NOMO-1 treated with DMSO at 0.1 percent for 48 hours (cell line): ENCODE measurements at regions not wholly inside any gene's neighbourhood (a gene's known extent, or its start where the extent isn't known, plus 50 kb on each side); places are given as distances from the start of the nearest gene placed in this dataset.

ENCODE experiments used
- DNase-seq: peaks from one replicate; lab custom pipeline; 2025; ENCODE audit not compliant: unreplicated experiment; lab: John Stamatoyannopoulos, UW

DNA sequence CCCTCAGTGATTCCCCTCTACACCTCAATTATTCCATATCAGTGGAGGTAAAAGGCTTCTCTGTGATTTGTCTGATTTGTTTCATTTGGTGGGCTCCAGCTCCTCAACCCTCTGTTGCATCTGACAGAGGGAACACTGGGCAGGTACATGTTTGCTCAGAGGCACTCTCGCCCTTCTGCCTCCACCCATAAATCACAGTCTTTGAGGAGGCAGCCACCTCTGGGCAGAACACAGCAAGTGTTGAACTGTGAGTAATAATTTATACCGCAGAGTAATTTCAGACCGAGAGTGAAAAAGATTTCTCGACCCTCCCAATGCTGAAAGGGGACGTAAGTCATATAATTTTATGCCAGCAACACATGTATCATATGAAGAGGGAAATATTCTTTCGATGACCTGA lies 330.1 kb upstream of the PBX1 start:
- DNase-seq: no peak

DNA sequence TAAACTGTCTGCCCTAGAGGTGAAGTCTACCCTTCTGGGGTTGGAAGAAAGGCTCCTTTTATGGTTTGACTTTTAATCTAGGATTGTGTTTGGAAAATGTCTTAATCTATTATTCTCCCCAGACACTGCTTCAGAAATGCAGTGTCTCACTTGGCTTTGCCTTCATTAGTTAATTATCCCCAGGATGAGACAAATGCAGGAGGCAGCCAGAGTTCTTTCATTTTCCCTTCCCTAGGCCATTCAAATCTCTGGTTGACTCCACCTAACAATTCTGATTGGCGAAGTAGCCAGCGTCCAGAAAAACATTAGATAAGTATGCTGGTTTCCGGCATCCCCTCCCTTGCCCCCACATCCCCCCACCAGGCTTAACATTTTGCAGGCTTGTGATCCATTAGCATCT lies 325.8 kb upstream of the PBX1 start:
- no peak for DNase-seq

DNA sequence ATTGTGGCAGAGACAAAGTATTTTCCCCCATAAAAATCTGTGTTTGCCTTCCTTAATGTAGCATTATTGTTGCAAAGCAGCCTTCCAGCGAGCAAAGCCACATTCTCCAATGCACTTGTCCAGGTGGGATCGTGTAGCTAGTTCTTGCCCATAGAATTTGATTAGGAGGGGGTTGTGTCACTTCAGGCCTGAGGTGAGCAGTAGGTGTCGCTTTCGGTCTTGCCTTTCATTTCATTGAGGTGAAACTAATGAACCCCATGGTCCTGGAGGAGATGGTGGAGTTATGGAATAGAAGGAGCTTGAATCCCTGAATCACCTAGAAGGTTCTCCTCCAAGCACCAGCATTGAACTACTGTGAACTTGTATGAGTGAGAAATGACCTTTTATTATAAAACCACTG lies 318.9 kb upstream of the PBX1 start:
- DNase-seq: no peak

DNA sequence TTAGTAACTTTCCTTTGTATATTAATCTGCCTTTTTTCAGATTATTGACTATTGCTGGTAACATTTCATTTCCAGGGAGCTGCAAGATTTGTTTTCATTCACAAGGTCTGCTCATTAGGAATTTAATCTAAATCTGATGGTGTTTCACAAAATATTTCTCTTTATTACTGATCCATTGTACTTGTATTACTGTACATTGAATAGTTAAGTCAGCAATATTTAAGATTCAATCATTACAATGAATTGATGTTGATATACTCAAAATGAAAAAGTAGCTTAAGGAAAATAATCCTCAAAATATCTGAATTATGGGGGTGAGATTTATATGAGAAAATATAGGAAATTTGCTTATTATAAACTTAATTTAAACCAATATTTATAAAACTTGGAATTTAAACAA lies 308.6 kb upstream of the PBX1 start:
- no peak for DNase-seq

DNA sequence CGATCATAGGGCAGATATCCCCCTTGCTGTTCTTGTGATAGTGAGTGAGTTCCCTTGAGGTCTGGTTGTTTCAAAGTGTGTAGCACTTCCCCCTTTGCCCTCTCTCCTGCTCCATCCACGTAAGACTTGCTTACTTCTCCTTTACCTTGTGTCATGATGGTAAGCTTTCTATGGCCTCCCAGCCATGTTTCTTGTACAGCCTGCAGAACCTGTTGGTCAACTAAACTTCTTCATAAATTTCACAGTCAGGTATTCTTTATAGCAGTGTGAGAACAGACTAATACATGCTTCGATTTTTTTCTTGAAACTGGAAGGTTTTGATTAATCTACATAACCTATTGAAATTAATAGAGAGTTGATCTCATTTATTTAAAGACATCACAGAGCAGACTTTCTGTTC lies 302.5 kb upstream of the PBX1 start:
- DNase-seq: no peak

DNA sequence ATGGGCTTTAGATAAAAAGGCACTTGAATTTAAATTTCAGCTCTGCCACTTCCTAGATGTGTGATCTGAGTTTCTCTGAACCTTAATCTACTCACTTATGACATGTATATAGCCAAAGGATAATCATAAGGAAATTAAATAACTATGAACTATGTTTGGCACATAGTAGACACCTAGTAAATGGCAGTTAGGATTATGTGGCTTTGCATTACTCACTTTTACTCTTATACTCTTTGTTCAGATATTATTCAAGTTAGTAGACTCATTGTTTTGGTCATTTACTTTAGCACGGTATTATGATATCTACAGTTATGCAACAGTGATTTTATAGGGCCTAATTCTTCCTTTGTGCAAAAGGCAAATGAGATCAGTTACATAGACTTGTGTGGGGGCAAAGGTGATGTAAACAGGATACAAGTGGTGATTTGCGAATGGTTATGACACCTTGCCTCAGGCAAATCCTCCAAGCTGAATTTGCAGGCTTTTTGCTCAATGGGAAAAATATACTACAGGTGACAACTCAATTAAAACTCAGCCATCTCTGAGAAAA lies 297.2 kb upstream of the PBX1 start:
- no peak for DNase-seq

DNA sequence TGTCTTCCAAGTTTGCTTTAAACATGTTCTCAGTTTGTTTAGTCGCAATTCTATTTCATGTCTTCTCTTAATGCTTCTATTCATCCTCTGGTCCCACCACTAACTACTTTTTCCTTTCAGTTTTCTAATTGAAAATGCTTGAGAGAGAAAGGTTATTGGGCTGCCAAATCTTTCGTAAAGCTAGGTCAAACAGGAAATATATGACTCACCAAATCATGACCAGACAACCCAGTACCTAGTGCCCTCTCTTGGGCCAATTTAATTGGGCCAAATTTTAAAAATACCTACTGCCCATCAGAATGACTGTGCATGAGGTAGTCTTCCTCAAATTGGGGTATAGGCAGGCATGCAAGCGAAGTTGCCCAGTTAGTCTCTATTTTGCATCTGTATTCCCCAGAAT lies 295.4 kb upstream of the PBX1 start:
- no peak for DNase-seq

DNA sequence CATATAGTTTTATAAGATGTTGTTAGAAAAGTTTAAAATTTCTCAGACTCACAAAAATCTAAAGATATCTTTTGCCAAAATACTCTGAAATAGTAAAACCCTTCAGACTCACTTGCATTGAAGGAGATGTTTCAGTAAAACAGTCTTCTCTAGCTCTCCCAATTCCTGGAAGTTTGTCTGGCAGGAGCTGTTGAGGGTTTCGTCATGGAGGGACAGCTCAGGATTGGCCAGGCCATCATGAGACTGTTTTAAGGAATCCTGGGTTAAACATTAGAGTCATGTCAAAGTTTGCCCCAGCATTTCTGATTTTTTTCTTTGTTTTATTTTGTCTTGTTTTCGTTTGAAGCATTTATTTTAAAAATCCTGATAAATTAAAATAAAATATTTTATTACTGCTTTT lies 293.8 kb upstream of the PBX1 start:
- no peak for DNase-seq

DNA sequence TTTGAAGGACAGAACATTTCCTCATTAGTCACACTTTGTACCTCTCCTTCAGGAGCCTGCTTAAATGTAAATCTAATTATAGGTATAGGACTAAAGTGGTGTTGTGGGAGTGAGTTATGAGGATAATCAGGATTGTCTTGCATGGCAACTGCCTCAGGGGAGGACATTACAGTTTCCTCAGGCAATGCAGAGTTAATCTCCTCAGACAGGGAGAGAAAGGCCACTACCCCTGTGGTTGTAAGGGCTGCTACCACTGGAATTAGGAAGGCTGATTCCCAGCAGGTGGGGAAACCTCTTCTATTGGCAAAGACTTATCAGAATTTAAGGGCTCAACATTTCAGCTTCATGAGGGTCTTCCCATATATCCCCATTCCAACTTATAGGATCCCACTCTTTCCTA lies 286.8 kb upstream of the PBX1 start:
- DNase-seq: no peak

DNA sequence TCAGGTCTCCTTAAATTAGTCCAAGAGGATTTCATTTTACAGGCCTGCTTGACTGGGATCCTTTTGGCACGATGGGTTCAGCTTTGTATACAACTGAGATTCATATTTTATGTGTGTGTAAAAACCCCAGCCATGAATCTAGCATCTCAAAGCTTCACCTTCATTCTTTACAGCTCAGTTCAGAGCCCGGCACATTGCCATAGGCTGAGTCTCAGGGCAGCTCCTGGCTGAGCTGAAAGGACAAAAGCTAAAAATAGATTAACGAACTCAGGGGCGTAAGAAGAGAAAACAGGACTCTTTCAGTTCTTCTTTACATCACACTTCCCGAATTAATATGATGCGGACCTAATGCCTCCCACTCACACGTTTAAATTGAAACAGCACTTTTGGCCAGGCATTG lies 262.8 kb upstream of the PBX1 start:
- DNase-seq: peak; percentile 89

DNA sequence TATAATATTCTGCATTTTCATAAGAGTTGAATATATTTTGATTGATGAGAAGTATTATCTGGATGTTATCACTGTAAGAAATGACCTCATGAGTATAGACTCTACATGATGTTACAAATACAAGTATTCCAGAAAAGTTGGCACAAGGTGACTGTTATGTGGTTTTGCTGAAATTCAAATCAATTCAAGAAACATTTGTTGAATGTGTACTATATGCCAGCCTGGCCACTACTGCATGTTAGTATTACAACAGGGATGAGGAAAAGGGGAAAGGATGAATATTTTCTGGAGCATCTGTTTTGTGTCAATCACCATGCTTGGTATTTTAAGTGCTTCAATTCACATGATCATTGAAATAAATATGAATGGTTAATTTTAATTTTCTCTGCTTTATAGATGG lies 250.9 kb upstream of the PBX1 start:
- DNase-seq: no peak

DNA sequence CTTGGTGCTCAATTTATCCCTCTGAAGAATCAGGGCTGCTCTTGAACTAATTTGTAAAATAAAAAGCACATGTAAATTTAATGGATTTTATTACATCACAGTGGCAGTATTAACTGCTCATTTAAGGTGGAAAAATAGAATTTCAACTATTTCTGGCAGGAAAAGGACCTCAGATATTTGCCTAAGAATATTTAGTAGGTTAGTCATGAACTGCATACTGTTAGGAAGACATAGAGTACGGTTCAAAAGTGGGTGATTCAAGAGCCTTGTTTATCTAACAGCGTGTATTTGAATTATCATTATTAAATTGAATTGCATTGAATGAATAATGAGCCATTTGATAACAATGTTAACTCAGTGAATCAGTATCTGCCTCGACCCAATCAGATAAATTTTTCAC lies 248.8 kb upstream of the PBX1 start:
- no peak for DNase-seq

DNA sequence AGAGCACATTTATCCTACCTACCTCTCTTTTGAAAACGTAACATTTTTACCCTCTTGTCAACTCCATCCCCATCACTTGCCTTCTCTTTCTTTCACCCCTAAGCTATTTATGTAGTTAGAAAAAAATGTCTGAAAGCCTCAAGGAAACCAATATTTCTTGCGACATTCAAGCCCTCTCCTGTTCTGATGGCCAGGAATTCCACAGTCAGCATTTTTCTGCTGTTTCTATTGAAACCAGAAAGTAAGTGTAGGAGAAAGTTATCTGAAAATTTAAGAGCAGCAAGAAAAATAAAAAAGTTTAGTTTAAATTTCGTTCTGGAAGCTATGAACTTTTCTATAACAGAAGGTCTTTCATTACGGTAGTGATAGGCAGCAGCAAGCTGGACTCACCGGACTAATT lies 247.6 kb upstream of the PBX1 start:
- DNase-seq: no peak

DNA sequence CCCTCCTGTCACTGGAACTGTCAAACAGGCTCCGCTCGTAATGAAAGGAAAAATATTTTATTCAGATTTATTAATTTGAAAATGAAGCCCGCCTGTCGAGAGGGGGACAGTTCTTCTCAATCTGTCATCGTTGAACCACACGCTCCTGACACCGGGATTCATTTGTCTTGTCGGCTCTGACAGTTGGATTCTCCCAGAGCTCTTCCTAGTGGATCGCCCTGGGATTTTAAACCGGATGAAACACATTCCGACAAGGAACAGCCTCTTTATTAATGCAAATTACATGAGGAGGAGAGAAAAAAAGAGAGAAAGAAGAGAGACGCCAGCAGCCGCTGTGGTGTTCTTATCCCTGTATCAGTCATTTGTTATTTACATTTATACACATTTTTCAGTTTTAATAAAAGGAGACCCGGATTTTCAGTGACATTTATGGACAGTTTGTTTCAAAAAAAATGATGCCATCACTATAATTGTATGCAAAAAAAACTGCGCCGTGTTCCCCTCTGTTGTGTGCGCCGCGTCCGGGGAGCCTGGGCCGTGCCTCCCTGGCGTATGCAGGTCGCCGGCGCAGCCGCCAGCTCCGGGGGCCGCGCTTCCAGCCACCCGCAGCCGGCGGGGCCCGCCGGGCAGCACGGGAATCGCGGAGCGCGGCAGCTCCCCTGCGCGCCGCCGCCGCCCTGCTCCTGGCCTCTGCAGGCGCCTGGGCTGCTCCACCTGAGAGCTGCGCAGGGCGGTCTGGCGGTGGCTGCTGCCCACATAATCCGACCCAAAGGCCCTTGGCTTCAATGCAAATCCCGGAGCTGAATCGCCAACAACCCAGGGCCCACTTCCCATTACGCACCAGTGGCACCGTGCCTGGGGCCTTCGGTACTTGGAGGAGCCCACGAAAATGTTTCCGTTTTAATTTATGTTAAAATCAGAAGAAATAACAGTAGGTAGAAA lies 237.9 kb upstream of the PBX1 start:
- no peak for DNase-seq

DNA sequence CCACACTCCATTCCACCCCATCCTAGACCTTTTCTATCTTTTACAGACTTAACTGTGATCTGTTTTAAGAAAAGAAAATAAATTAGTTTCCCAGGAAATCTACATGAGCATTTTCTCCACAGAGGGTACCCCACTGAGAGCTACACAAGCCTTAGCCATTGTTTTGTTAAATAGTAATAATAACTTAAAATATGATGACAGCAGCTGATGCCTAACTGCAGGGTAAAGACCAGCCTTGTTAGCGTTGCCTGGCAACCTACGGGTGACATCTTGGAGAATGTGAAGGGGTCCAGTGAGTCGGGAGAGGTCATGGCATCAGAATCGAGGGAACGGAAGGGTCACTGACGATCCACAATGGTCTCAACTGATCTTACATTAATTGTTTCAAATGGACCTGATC lies 233.2 kb upstream of the PBX1 start:
- DNase-seq: no peak

DNA sequence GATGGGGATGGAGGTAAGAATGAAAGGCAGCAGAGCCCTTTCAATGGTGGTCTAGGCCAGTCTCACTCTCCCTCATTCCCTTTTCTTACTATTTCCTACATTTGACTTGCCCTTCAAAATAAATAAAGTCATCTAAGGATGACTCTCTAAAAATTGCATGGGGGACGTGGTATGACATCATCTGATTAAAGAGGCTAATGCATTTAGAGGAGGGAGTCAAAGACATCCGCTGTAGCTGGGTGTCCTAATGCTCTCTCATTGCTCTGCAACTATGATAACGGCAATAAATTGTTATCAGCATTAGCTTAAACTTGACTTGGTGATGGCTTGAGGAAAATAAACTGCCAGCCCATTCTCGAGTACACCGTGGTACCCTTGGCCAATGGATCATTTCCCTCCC lies 225.6 kb upstream of the PBX1 start:
- no peak for DNase-seq

DNA sequence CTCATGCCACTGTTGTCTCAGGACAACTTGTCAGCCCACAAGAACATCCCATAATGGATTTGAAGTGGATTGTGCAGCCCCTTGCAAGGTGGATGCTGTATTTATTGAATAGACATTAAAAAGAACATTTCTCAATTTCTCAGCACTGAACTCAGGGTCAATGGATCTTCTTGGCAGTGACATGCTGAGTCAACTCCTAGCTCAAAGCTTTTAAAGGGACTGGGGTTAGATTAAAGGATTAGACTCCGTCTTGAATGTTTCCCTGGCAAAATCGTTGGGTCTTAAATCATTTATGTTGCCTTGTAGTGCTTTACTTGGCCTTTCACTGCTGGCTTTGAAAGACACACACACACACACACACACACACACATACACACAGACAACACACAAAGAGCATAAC lies 221.6 kb upstream of the PBX1 start:
- no peak for DNase-seq

DNA sequence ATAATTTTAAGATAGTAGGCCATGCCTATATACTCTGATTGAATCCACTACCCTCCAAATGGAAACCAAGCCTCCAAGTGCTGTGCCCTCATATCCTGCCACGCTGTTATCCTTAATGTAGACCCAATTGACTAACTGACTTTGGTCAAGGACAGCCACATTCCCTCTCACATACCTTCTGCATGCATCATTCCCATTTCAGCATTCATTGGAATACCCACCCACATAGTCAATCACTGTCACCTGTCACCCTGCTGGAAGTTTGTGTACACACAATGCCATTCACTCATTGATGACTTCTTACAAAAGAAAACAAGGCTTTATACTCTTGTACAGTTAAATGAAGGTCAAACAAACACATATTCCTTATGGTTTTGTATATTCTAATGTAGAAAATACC lies 221.1 kb upstream of the PBX1 start:
- DNase-seq: no peak

DNA sequence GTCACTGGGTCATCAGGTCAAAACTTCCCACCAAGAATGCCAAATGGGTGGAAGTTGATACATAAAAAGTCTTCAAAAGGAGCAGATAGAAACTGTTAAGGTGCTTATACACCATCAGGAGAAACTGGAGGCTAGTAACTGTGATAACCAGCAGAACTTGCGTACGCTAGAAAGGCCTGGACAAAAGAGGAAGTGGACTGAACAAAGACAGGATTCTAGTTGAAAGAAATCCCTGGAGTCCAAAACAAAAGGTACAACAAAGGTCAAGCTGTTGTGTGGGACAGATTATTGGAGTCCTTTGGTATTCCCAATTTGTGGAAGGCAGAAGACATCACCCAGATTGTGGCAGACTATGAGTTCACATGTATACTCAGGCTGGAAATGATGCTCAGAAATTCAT lies 215.8 kb upstream of the PBX1 start:
- DNase-seq: no peak

DNA sequence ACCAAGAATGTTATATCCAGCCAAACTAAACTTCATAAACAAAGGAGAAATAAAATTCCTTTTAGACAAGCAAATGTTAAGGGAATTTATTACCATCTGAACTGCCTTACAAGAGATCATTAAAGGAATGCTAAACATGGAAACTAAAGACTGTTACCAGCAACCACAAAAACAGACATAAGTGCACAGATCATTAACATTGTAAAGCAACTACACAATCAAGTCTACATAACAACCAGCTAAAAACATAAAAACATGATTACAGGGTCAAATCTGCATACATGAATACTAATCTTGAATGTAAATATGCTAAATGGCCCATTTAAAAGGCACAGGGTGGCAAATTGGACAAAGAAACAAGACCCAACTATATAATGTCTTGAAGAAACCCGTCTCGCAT lies 211.0 kb upstream of the PBX1 start:
- DNase-seq: no peak

DNA sequence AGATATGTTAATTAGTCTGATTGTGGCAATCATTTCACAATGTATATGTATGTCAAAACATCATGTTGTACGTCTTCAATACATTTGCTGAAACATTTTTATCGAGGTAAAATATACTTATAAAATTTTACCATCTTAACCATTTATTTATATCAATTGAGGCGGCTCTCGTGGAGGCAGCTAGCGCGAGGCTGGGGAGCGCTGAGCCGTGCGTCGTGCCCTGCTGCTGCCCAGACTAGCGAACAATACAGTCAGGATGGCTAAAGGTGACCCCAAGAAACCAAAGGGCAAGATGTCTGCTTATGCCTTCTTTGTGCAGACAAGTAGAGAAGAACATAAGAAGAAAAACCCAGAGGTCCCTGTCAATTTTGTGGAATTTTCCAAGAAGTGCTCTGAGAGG lies 202.5 kb upstream of the PBX1 start:
- no peak for DNase-seq

DNA sequence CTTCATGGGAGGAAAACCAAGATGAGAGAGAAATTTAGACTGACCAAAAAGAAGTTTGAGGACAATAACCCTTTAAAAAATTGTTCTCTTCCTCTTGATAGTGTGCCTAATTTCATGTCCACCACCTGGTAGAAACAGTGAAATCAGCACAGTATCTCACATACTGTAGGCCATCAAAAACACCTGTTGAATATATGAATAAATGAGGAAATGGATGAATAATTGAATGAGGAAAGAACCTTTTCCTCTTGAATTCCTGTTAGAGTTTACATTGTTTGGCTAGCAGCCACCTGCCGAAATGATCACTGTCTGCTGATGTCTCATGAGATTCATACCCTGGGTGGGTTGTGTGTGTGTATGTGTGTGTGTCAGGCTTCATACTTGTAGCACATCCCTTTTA lies 198.7 kb upstream of the PBX1 start:
- DNase-seq: no peak

DNA sequence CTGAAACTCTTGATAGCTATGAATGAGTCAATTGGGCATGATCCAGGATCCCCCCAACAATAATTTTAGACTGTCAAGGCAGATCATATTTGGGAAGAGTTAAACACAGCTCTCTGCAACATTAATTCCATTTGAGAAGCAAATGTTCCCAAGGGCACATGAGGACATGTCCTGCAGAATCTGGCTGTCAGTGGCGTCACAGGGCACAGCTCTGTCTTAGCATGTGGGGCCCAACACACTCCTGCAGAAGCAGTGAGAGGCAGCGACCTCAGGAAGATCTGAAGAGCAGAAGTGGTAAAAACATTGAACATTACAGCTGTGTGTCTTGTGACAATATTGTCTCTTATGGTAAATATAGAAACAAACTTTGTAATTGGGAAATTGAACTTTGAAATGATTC lies 197.1 kb upstream of the PBX1 start:
- DNase-seq: no peak
